GM18505 (cell line): ENCODE measurements at regions not wholly inside any gene's neighbourhood (a gene's known extent, or its start where the extent isn't known, plus 50 kb on each side); places are given as distances from the start of the nearest gene placed in this dataset.

ENCODE experiments used
- ATAC-seq: cut with Tn5 transposase; IDR thresholded peaks from one replicate; pipeline ENCODE4 v1.9.1; 2021; ENCODE audit not compliant: unreplicated experiment
- POLR2A ChIP-seq: IDR thresholded peaks from 4 replicates; pipeline ENCODE4 v1.6.1; 2011; ENCODE audit warnings: borderline replicate concordance; ENCODE audit not compliant: insufficient read depth, insufficient read length; ENCODE audit errors: extremely low read depth

- ATAC-seq: no peak
- TF ChIP-seq POLR2A: no peak
Observed at GRCh38 chr7:125675640-125676039, 746.0 kb upstream of the POT1 start.

- no peak for ATAC-seq
- TF ChIP-seq POLR2A: no peak
Observed at GRCh38 chr7:125675169-125675568, 745.5 kb upstream of the POT1 start.

GRCh38 chr7:125670926-125671572 is 741.4 kb upstream of the POT1 start:
- no peak for ATAC-seq
- no peak for TF ChIP-seq POLR2A

- no peak for ATAC-seq
- TF ChIP-seq POLR2A: no peak
Observed at GRCh38 chr7:125668321-125668993, 738.8 kb upstream of the POT1 start.

- ATAC-seq: no peak
- TF ChIP-seq POLR2A: no peak
Observed at GRCh38 chr7:125664625-125665024, 735.0 kb upstream of the POT1 start.

- no peak for ATAC-seq
- TF ChIP-seq POLR2A: no peak
Observed at GRCh38 chr7:125663961-125664360, 734.3 kb upstream of the POT1 start.

- ATAC-seq: no peak
- TF ChIP-seq POLR2A: no peak
Observed at GRCh38 chr7:125661677-125662076, 732.1 kb upstream of the POT1 start.

GRCh38 chr7:125661006-125661405 is 731.4 kb upstream of the POT1 start:
- ATAC-seq: no peak
- TF ChIP-seq POLR2A: no peak

- ATAC-seq: no peak
- TF ChIP-seq POLR2A: no peak
Observed at GRCh38 chr7:125654076-125654475, 724.5 kb upstream of the POT1 start.

GRCh38 chr7:125651823-125652528 is 722.4 kb upstream of the POT1 start:
- TF ChIP-seq POLR2A: no peak
- no peak for ATAC-seq

- ATAC-seq: no peak
- TF ChIP-seq POLR2A: no peak
Observed at GRCh38 chr7:125648543-125648942, 718.9 kb upstream of the POT1 start.

- TF ChIP-seq POLR2A: no peak
- ATAC-seq: no peak
Observed at GRCh38 chr7:125645770-125646169, 716.1 kb upstream of the POT1 start.

- no peak for TF ChIP-seq POLR2A
- no peak for ATAC-seq
Observed at GRCh38 chr7:125644109-125644508, 714.5 kb upstream of the POT1 start.

- no peak for TF ChIP-seq POLR2A
- ATAC-seq: no peak
Observed at GRCh38 chr7:125643302-125643701, 713.7 kb upstream of the POT1 start.

- TF ChIP-seq POLR2A: no peak
- no peak for ATAC-seq
Observed at GRCh38 chr7:125641884-125642283, 712.3 kb upstream of the POT1 start.
